Parathyroid adenoma (tissue), 2 donors: ENCODE measurements at regions not wholly inside any gene's neighbourhood (a gene's known extent, or its start where the extent isn't known, plus 50 kb on each side); places are given as distances from the start of the nearest gene placed in this dataset.

Experiments used
- H2AFZ ChIP-seq: fragments of 300-600 bp; sonication (generic); one replicate; pipeline ENCODE4 v1.7.0; 2017; ENCODE audit warnings: antibody characterized with exemption, mild to moderate bottlenecking
- H3K27ac ChIP-seq: fragments of 300-600 bp; sonication (generic); one replicate; pipeline ENCODE4 v1.7.0; 2017
- H3K27me3 ChIP-seq: fragments of 300-600 bp; sonication (generic); one replicate; pipeline ENCODE4 v1.7.0; 2017; ENCODE audit warnings: low read length; ENCODE audit not compliant: control insufficient read depth, insufficient read depth
- H3K36me3 ChIP-seq: fragments of 300-600 bp; sonication (generic); one replicate; pipeline ENCODE4 v1.7.0; 2017; ENCODE audit warnings: low read length; ENCODE audit not compliant: control insufficient read depth, insufficient read depth
- H3K4me1 ChIP-seq: fragments of 300-600 bp; sonication (generic); one replicate; pipeline ENCODE4 v1.7.0; 2017; ENCODE audit warnings: control low read depth
- H3K4me2 ChIP-seq: fragments of 300-600 bp; sonication (generic); one replicate; pipeline ENCODE4 v1.7.0; 2017; ENCODE audit warnings: low read length
- H3K4me3 ChIP-seq: fragments of 300-600 bp; sonication (generic); one replicate; pipeline ENCODE4 v1.7.0; 2017; ENCODE audit warnings: low read depth, low read length
- H3K79me2 ChIP-seq: fragments of 300-600 bp; sonication (generic); one replicate; pipeline ENCODE4 v1.7.0; 2017; ENCODE audit warnings: control low read depth
- H3K9ac ChIP-seq: fragments of 300-600 bp; sonication (generic); one replicate; pipeline ENCODE4 v1.7.0; 2017; ENCODE audit warnings: mild to moderate bottlenecking
- H3K9me3 ChIP-seq: fragments of 300-600 bp; sonication (generic); one replicate; pipeline ENCODE4 v1.7.0; 2017; ENCODE audit warnings: low read length; ENCODE audit not compliant: control insufficient read depth
- TF ChIP-seq, protein P1 (sequence below): fragments of 300-600 bp; sonication (generic); IDR thresholded peaks from one replicate; pipeline ENCODE4 v1.7.0; 2017; ENCODE audit warnings: antibody characterized with exemption, mild to moderate bottlenecking
- donor health status: primary hyperparathyroidism.

DNA sequence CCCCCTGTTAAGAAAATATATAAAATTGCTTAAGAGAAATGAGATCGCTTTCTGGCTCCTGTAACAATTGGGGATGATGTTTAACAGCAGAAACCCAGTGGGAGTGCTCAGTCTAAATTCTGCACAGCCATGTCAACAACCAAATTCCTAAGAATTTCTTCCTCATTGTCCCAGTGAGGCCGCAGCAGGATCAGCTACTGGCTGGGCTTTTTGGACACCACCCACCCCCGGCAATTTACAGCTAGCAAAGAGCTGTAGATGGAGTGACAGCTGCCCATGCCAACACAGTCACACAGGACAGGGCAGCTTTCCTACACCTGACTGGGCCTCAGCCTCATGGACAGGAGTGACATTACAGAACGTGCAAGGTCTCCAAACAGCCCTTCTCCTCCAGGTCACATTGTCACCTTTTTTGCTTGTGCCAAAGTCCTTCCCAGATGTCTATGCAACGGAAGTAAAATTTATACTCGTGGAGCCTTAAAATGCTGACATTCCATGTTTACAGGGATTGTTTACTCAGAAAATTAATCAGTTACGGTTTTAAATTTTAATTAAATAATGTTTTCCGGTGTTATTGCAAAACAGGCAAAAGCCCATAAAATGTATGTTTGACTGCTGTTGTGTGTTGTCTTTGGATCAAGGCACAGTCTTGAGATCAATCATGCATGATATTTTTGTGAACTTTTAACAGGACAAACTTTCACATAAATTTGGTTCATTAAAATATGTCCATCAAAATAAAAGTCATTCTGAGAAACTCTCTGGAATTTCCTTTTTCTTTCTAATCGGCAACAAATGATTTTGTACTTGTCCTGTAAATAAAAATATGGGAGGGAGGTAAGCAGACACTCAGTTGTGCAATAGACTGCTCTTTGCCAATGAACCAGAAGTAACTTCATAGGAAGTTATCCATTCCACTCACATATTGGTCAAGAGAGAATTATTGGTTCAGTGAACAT, 943.2 kb downstream of the MCTP2 start:
- Histone ChIP-seq H3K9ac (no peak overlapping the region), H2AFZ (no peak overlapping the region), H3K9me3 (no peaks in the 10 kb centered on the region), H3K36me3 (no peaks in the 10 kb centered on the region), H3K4me1 (no peaks in the 10 kb centered on the region), H3K4me2 (no peak overlapping the region), H3K27ac (no peak overlapping the region), H3K79me2 (no peaks in the 10 kb centered on the region), H3K4me3 (no peak overlapping the region), H3K27me3 (no peaks in the 10 kb centered on the region)
- TF ChIP-seq, protein P1, sequence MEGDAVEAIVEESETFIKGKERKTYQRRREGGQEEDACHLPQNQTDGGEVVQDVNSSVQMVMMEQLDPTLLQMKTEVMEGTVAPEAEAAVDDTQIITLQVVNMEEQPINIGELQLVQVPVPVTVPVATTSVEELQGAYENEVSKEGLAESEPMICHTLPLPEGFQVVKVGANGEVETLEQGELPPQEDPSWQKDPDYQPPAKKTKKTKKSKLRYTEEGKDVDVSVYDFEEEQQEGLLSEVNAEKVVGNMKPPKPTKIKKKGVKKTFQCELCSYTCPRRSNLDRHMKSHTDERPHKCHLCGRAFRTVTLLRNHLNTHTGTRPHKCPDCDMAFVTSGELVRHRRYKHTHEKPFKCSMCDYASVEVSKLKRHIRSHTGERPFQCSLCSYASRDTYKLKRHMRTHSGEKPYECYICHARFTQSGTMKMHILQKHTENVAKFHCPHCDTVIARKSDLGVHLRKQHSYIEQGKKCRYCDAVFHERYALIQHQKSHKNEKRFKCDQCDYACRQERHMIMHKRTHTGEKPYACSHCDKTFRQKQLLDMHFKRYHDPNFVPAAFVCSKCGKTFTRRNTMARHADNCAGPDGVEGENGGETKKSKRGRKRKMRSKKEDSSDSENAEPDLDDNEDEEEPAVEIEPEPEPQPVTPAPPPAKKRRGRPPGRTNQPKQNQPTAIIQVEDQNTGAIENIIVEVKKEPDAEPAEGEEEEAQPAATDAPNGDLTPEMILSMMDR, result no peak

DNA sequence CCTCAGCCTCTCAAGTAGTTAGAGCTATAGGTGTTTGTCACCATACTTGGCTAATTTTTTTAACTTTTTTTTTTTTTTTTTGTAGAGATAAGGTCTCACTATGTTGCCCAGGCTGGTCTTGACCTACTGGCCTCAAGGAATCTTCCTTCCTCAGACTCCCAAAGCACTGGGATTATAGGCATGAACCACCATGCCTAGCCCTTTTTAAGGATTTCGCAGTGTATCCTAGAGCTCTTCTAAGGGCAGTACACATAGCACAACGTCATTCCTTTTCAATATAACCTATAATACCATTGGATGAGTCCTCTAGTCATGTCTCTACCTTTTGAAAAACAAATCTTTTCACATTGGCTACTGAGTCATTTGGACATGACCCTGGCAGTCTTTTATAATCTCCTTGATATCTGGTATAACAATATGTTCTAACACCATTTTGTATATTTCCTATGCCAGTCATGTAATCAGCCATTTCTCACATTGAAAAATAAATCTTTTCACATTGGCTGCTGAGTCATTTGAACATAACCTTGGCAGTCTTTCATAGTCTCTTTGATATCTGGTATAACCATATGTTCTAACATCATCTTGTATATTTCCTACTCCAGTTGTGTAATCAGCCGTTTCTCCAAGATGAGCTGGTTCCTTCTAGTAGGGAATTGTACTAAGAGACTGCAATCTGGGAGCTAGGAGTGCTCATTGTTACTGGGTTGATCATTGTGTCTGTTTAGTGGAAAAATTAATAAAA, 944.7 kb downstream of the MCTP2 start:
- TF ChIP-seq, protein P1, result no peak
- H3K4me1 ChIP-seq, result no peaks in the 10 kb centered on the region
- no peaks in the 10 kb centered on the region for H3K36me3 ChIP-seq
- H3K4me3 ChIP-seq, result no peak overlapping the region
- no peak overlapping the region for H3K27ac ChIP-seq
- no peak overlapping the region for H3K9ac ChIP-seq
- H3K9me3 ChIP-seq, result no peaks in the 10 kb centered on the region
- no peak overlapping the region for H3K4me2 ChIP-seq
- no peaks in the 10 kb centered on the region for H3K27me3 ChIP-seq
- no peaks in the 10 kb centered on the region for H3K79me2 ChIP-seq
- H2AFZ ChIP-seq, result no peak overlapping the region

DNA sequence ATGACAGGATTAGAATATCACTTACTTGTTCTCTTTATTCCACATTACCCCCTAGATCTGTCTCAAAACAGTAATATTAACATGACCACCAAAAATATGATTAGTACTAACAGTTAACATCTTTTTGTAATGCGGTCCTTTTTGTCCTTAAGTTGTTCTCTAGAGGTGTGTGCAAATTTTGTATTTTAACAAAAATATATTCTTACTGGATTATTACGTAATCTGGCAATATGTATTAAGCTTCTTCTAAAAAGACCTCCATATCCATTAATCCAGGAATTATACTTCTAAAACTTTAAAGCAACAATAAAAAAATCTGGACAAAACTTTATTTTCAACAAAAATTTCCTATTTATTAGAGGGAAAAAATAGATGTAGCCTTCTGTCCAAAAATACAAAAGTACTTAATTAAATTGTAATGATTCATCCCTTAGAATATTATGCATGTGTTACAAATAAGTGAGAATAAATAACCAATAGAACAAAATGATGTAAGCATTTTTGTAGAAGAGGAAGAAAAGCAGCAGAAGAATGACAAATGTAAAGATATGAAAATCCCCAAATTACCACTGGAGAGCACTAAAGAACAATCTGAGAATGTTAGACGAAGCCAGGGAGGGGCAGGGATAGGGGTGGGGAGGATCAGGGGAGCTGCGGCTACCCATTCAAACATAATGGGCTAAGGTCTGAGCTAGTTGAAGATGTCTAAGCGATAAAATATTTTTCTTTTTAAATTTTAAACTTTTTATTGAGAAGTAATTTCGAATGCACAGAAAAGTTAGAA, 945.6 kb downstream of the MCTP2 start:
- H3K79me2 ChIP-seq, result no peaks in the 10 kb centered on the region
- H2AFZ ChIP-seq, result no peak overlapping the region
- no peaks in the 10 kb centered on the region for H3K36me3 ChIP-seq
- no peak overlapping the region for H3K4me3 ChIP-seq
- no peak overlapping the region for H3K27ac ChIP-seq
- H3K27me3 ChIP-seq, result no peaks in the 10 kb centered on the region
- no peaks in the 10 kb centered on the region for H3K9me3 ChIP-seq
- no peak overlapping the region for H3K9ac ChIP-seq
- H3K4me1 ChIP-seq, result no peaks in the 10 kb centered on the region
- TF ChIP-seq, protein P1, result no peak
- no peak overlapping the region for H3K4me2 ChIP-seq

DNA sequence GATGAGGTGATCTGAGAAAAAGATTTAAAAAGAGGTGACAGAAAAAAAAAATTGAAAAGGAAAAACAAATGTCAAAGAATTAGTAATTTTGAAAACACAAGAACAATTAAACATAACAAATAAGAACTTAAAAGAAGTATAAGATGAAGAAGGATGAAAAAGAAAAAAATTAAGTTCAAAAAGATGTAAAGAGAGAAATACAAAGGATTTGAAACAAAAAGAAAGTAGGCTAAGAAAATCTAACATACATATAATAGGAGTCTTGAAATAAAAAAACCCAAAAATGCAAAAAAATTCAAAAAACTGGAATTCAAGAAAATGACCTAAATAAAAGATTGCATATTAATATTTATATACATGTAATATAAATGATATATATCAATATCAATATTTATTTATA, 949.2 kb downstream of the MCTP2 start:
- TF ChIP-seq, protein P1, result no peak
- Histone ChIP-seq H3K4me3 (no peak overlapping the region), H3K27me3 (no peaks in the 10 kb centered on the region), H3K79me2 (no peaks in the 10 kb centered on the region), H3K9me3 (no peaks in the 10 kb centered on the region), H3K9ac (no peak overlapping the region), H2AFZ (no peak overlapping the region), H3K36me3 (no peaks in the 10 kb centered on the region), H3K4me1 (no peaks in the 10 kb centered on the region), H3K27ac (no peak overlapping the region), H3K4me2 (no peak overlapping the region)
